ENCODE measurements at regions not wholly inside any gene's neighbourhood (a gene's known extent, or its start where the extent isn't known, plus 50 kb on each side); places are given as distances from the start of the nearest gene placed in this dataset.

DNA sequence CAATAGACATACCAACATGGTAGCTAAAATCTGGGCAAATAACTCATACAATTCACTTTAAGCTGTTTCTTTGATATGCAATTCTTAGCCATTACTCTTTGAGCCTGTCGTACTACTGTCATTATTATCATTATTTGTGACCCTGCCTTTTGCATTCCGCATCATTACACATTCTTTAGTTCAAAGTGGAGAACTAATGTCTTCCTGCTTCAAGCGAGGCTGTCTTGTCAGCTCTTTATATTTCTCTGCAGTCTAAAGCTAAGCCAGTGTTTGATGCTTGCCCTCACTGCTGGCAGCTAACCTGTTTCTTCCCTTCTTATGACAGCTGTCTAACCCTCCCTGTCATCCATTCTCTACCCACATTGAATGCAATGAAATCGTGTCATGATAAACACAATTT lies 186.8 kb downstream of the FAT4 start:
- H4K20me1 ChIP-seq (ENCODE audit: insufficient read depth, low read length) = no peaks in the 10 kb centered on the region
- H3F3A ChIP-seq (ENCODE audit: insufficient read depth, low read length) = no peaks in the 10 kb centered on the region
- H3K9ac ChIP-seq (ENCODE audit: low read length) = no peak overlapping the region
- no peak for DNase-seq
- H3K9me2 ChIP-seq (replicated peaks; ENCODE audit: insufficient read depth, low read length) = no peaks in the 10 kb centered on the region
- H3K4me2 ChIP-seq (ENCODE audit: low read depth, low read length) = no peak overlapping the region
- no peak overlapping the region for H2AFZ ChIP-seq (ENCODE audit: low read length)
- no peak overlapping the region for H3K27ac ChIP-seq (ENCODE audit: low read length)
- H3K27me3 ChIP-seq (replicated peaks; ENCODE audit: insufficient read depth, low read length) = no peaks in the 10 kb centered on the region
- no peaks in the 10 kb centered on the region for H3K9me3 ChIP-seq (replicated peaks; ENCODE audit: insufficient read depth, low read length)
- H3K4me1 ChIP-seq (ENCODE audit: low read length) = no peaks in the 10 kb centered on the region
- no peak for TF ChIP-seq EZH2phosphoT487 (IDR thresholded peaks at IDR 0.05; ENCODE audit: low read length)
- no peak for TF ChIP-seq EZH2 (optimal IDR thresholded peaks at IDR 0.05; ENCODE audit: low read depth, low read length)
- TF ChIP-seq, protein P1, sequence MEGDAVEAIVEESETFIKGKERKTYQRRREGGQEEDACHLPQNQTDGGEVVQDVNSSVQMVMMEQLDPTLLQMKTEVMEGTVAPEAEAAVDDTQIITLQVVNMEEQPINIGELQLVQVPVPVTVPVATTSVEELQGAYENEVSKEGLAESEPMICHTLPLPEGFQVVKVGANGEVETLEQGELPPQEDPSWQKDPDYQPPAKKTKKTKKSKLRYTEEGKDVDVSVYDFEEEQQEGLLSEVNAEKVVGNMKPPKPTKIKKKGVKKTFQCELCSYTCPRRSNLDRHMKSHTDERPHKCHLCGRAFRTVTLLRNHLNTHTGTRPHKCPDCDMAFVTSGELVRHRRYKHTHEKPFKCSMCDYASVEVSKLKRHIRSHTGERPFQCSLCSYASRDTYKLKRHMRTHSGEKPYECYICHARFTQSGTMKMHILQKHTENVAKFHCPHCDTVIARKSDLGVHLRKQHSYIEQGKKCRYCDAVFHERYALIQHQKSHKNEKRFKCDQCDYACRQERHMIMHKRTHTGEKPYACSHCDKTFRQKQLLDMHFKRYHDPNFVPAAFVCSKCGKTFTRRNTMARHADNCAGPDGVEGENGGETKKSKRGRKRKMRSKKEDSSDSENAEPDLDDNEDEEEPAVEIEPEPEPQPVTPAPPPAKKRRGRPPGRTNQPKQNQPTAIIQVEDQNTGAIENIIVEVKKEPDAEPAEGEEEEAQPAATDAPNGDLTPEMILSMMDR (IDR thresholded peaks at IDR 0.05; ENCODE audit: low read length) = no peak
- no peaks in the 10 kb centered on the region for H3K36me3 ChIP-seq (replicated peaks; ENCODE audit: insufficient read depth, low read length)
- H3K79me2 ChIP-seq (ENCODE audit: low read length) = no peaks in the 10 kb centered on the region
- H3K4me3 ChIP-seq (ENCODE audit: low read length) = no peak overlapping the region

DNA sequence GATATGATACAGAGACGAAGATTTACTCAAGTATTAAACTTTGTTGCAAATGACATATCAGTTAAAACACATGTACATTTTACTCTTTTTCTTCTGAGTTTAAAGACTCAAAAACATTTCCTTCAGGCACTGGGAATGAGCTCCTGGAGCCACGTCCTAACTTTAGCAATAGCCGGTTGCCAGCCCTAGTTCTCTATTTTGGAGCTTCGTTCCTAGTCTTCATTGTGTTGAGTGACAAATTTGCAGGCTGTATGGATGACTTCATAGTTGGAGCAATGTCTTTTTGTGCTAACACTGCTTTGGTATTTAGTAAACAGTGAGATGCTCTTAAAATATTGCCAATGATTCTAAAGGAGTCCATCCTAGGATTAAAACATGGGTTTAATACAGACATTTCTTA lies 190.9 kb downstream of the FAT4 start:
- Histone ChIP-seq H3K79me2 (ENCODE audit: low read length) (no peaks in the 10 kb centered on the region), H3K4me1 (ENCODE audit: low read length) (no peaks in the 10 kb centered on the region), H3K9ac (ENCODE audit: low read length) (no peak overlapping the region), H3K9me2 (replicated peaks; ENCODE audit: insufficient read depth, low read length) (no peaks in the 10 kb centered on the region), H3K9me3 (replicated peaks; ENCODE audit: insufficient read depth, low read length) (no peaks in the 10 kb centered on the region), H3K27ac (ENCODE audit: low read length) (no peak overlapping the region), H2AFZ (ENCODE audit: low read length) (no peak overlapping the region), H3K36me3 (replicated peaks; ENCODE audit: insufficient read depth, low read length) (no peaks in the 10 kb centered on the region), H3F3A (ENCODE audit: insufficient read depth, low read length) (no peaks in the 10 kb centered on the region), H3K4me2 (ENCODE audit: low read depth, low read length) (no peak overlapping the region), H4K20me1 (ENCODE audit: insufficient read depth, low read length) (no peaks in the 10 kb centered on the region), H3K4me3 (ENCODE audit: low read length) (no peak overlapping the region), H3K27me3 (replicated peaks; ENCODE audit: insufficient read depth, low read length) (no peaks in the 10 kb centered on the region)
- TF ChIP-seq, protein P1 (IDR thresholded peaks at IDR 0.05; ENCODE audit: low read length) = no peak
- no peak for TF ChIP-seq EZH2 (optimal IDR thresholded peaks at IDR 0.05; ENCODE audit: low read depth, low read length)
- TF ChIP-seq EZH2phosphoT487 (IDR thresholded peaks at IDR 0.05; ENCODE audit: low read length) = no peak
- DNase-seq = no peak

DNA sequence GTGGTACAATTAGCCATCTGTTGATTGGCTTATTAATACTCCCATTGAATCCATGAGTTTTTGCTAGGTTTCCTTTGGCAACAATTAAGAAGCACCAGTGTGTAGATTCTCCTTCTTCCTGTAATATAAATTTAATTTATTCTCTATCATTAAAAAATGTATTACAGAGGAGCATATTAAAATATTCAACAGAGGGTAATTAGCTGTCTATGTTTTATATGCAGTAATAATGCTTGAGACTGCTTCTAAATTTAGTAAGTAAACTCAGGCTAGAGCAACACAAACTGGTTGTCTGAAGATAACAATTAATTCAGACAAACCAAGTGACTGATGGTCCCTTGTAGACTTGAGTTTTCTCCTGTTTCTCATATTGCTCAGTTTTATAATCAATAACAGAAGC lies 192.4 kb downstream of the FAT4 start:
- H3K79me2 ChIP-seq (ENCODE audit: low read length) = no peaks in the 10 kb centered on the region
- no peaks in the 10 kb centered on the region for H3K27me3 ChIP-seq (replicated peaks; ENCODE audit: insufficient read depth, low read length)
- H3K4me3 ChIP-seq (ENCODE audit: low read length) = no peak overlapping the region
- H4K20me1 ChIP-seq (ENCODE audit: insufficient read depth, low read length) = no peaks in the 10 kb centered on the region
- TF ChIP-seq EZH2 (optimal IDR thresholded peaks at IDR 0.05; ENCODE audit: low read depth, low read length) (no peak), EZH2phosphoT487 (IDR thresholded peaks at IDR 0.05; ENCODE audit: low read length) (no peak)
- TF ChIP-seq, protein P1 (IDR thresholded peaks at IDR 0.05; ENCODE audit: low read length) = no peak
- no peaks in the 10 kb centered on the region for H3K4me1 ChIP-seq (ENCODE audit: low read length)
- H3K27ac ChIP-seq (ENCODE audit: low read length) = no peak overlapping the region
- no peak overlapping the region for H3K9ac ChIP-seq (ENCODE audit: low read length)
- H3K9me3 ChIP-seq (replicated peaks; ENCODE audit: insufficient read depth, low read length) = no peaks in the 10 kb centered on the region
- no peak overlapping the region for H3K4me2 ChIP-seq (ENCODE audit: low read depth, low read length)
- no peak overlapping the region for H2AFZ ChIP-seq (ENCODE audit: low read length)
- H3F3A ChIP-seq (ENCODE audit: insufficient read depth, low read length) = no peaks in the 10 kb centered on the region
- no peak for DNase-seq
- no peaks in the 10 kb centered on the region for H3K9me2 ChIP-seq (replicated peaks; ENCODE audit: insufficient read depth, low read length)
- H3K36me3 ChIP-seq (replicated peaks; ENCODE audit: insufficient read depth, low read length) = no peaks in the 10 kb centered on the region
